Lower leg skin (tissue), 3 donors: ENCODE measurements at regions not wholly inside any gene's neighbourhood (a gene's known extent, or its start where the extent isn't known, plus 50 kb on each side); places are given as distances from the start of the nearest gene placed in this dataset.

ENCODE experiments used
- POLR2A ChIP-seq, 2 donors: fragments of 450-650 bp; IDR thresholded peaks; one replicate each; pipeline ENCODE4 v1.6.1; 2016 to 2017; ENCODE audit warnings: antibody characterized with exemption in 2 of 2, mild to moderate bottlenecking in 1 of 2, moderate library complexity in 1 of 2
- TF ChIP-seq, protein P1 (sequence below), 3 donors: fragments of 450-650 bp; IDR thresholded peaks; one replicate each; pipeline ENCODE4 v1.5.1; 2016; ENCODE audit warnings: antibody characterized with exemption in 3 of 3, mild to moderate bottlenecking in 3 of 3, moderate library complexity in 2 of 3

DNA sequence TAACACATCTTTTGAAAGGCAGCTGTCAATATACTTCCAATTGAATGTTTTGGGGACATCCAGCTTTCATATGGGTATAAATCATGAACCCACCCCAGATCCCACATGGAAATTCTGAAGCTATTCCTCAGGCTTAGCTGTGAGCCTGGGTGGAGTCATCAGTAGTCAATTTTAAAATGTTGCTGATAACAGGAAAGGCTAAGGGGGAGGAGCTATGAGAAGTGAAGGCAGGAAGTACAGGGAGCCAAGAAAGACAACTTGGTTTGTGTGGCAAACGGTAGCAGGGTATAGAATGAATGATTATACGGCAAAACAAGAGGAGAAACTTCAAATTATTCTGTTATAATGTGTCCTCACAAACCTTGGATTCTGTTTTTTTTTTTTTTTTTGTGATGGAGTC, 108.6 kb downstream of the QPCT start:
- TF ChIP-seq, protein P1, sequence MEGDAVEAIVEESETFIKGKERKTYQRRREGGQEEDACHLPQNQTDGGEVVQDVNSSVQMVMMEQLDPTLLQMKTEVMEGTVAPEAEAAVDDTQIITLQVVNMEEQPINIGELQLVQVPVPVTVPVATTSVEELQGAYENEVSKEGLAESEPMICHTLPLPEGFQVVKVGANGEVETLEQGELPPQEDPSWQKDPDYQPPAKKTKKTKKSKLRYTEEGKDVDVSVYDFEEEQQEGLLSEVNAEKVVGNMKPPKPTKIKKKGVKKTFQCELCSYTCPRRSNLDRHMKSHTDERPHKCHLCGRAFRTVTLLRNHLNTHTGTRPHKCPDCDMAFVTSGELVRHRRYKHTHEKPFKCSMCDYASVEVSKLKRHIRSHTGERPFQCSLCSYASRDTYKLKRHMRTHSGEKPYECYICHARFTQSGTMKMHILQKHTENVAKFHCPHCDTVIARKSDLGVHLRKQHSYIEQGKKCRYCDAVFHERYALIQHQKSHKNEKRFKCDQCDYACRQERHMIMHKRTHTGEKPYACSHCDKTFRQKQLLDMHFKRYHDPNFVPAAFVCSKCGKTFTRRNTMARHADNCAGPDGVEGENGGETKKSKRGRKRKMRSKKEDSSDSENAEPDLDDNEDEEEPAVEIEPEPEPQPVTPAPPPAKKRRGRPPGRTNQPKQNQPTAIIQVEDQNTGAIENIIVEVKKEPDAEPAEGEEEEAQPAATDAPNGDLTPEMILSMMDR (IDR thresholded peaks at IDR 0.05), result no peak
- TF ChIP-seq POLR2A (IDR thresholded peaks at IDR 0.05), result no peak
